ENCODE measurements at regions not wholly inside any gene's neighbourhood (a gene's known extent, or its start where the extent isn't known, plus 50 kb on each side); places are given as distances from the start of the nearest gene placed in this dataset.

DNA sequence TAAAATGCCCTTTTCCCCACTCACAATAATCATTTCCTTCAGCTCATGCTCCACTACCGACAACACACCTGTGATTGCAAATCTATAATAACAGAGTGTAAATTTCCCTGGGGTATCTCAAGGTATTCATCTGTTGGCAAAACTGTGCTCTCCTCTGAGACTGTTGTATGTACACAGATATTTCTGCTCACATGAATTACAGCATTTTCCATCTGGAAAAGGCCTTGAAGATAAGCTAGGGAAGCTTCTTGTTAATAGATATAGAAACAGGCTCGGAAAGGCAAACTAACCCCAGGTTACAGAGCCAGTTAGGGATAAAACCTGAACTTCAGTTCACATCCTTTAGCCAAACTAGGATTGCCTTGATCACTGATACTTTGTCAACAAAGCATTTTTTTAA is 210.4 kb upstream of the KRR1 start:
- Histone ChIP-seq H3K9ac (ENCODE audit: low read depth, low read length) (peak overlapping the region; percentile 24; the same call in 1 of the 2 replicates), H2BK120ac (ENCODE audit: low read depth, low read length) (peak overlapping the region; percentile 99), H2BK20ac (ENCODE audit: low read depth, low read length) (peak overlapping the region; percentile 98), H3K79me1 (ENCODE audit: low read depth in 1 of 2, low read length in 2 of 2) (peaks cover 0 to 13% of the 10 kb centered on the region in 2 experiments; a peak in 2 of 4 replicates), H3K4me2 (ENCODE audit: low read depth, low read length) (no peak overlapping the region), H4K91ac (ENCODE audit: insufficient read depth, low read depth, low read length) (peak overlapping the region; percentile 87), H3K27ac (ENCODE audit: insufficient read depth, low read length) (peak overlapping the region; percentile 89), H3K36me3 (ENCODE audit: control insufficient read depth, insufficient read depth, low read length) (no peaks in the 10 kb centered on the region), H2BK15ac (ENCODE audit: low read depth, low read length) (peak overlapping the region; percentile 75), H3K9me3 (ENCODE audit: control insufficient read depth, insufficient read depth, low read length) (no peaks in the 10 kb centered on the region), H3K4ac (ENCODE audit: low read depth, low read length) (peak overlapping the region; percentile 98; the same call in 1 of the 2 replicates), H3K4me3 (ENCODE audit: insufficient read depth, low read depth, low read length) (no peak overlapping the region), H4K8ac (ENCODE audit: low read depth in 2 of 2, low read length in 2 of 2) (peak overlapping the region; percentile 45 to 90), H2AK9ac (replicated peaks; ENCODE audit: low read depth, low read length, poor library complexity) (no peak overlapping the region), H3K23ac (ENCODE audit: low read depth, low read length) (peak overlapping the region; percentile 87; the same call in 1 of the 2 replicates), H2BK5ac (ENCODE audit: low read depth, low read length, poor library complexity, severe bottlenecking) (peak overlapping the region; percentile 93), H2AFZ (replicated peaks; ENCODE audit: low read length, poor library complexity) (no peak overlapping the region), H3K14ac (replicated peaks; ENCODE audit: low read depth, low read length) (peak overlapping the region; percentile 91), H3K27me3 (ENCODE audit: control insufficient read depth, insufficient read depth, low read length) (no peaks in the 10 kb centered on the region), H3K4me1 (ENCODE audit: control insufficient read depth, insufficient read depth, low read length) (peaks cover 25% of the 10 kb centered on the region), H3K18ac (ENCODE audit: low read depth, low read length) (peak overlapping the region; percentile 58), H4K5ac (ENCODE audit: low read depth, low read length) (peak overlapping the region; percentile 87), H3K56ac (ENCODE audit: extremely low read depth, insufficient read depth, low read length) (peak overlapping the region; percentile 81; the same call in 1 of the 2 replicates), H4K20me1 (ENCODE audit: insufficient read depth, low read length) (no peaks in the 10 kb centered on the region), H3K9me1 (ENCODE audit: insufficient read depth, low read length) (peaks cover 12% of the 10 kb centered on the region), H2AK5ac (ENCODE audit: low read depth, low read length) (peak overlapping the region; percentile 64; the same call in 1 of the 2 replicates)
- BruUV-seq (replicated peaks), result no TSS peak
- intact Hi-C loops (cut with micrococcal nuclease) (no loop called here), in situ Hi-C loops (cut with MboI; ENCODE audit: low sequenced_read_pairs) (no loop called here), dilution Hi-C loops (cut with HindIII; ENCODE audit: low sequenced_read_pairs, unreplicated experiment) (no loop called here)
- ChIA-PET POLR2A (ENCODE audit: unreplicated experiment) (no interaction called here), CTCF (interaction anchor here (0.6 to 1.4 kb wide), 3 partner anchors 8 to 108 kb away, joined by 4 read pairs; no protein-coding TSS in a partner anchor)
- DNase-seq, result no peak
- TF ChIP-seq ELK1 (IDR thresholded peaks at IDR 0.05; ENCODE audit: borderline replicate concordance, low read depth, low read length) (no peak), BHLHE40 (IDR thresholded peaks at IDR 0.05; ENCODE audit: low read depth, low read length) (no peak), FOS (IDR thresholded peaks at IDR 0.05; ENCODE audit: low read depth, low read length) (no peak), USF2 (IDR thresholded peaks at IDR 0.05; ENCODE audit: low read depth, low read length) (no peak)
- no CpG with 5 or more reads among the region's 2 CpGs for WGBS, 2 experiments (ENCODE audit: extremely low coverage in 2 of 2, insufficient read length in 1 of 2)
- ATAC-seq (ENCODE audit: low read depth), result no peak
